ENCODE measurements at regions not wholly inside any gene's neighbourhood (a gene's known extent, or its start where the extent isn't known, plus 50 kb on each side); places are given as distances from the start of the nearest gene placed in this dataset.

DNA sequence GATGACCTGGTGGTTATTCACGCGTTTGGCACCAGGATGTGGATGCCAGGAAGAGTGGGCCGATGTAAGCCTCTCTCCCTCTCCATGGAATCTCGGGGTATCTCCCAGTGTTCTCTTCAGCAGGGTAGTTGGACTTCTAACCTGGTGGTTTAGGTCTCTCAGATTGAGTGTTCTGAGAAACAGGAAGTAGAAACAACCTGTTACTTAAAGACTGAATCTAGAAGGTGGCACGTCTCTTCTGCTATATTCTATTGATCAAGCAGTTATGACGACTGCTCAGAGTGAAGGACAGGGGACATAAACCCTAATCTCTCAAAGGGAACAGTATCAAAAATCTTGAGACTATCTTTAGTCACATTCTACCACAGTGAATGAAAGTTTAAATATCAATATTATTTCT lies 918.7 kb upstream of the PIK3C3 start:
- Histone ChIP-seq H3K79me2 (ENCODE audit: low read length) (no peaks in the 10 kb centered on the region), H4K20me1 (ENCODE audit: low read length) (no peaks in the 10 kb centered on the region), H3K9ac (ENCODE audit: low read length) (no peak overlapping the region), H3K27ac (ENCODE audit: low read length) (no peak overlapping the region), H2AFZ (ENCODE audit: low read length) (no peak overlapping the region), H3K4me1 (ENCODE audit: insufficient read depth, low read length) (no peaks in the 10 kb centered on the region), H3K4me2 (ENCODE audit: low read length) (no peak overlapping the region), H3F3A (ENCODE audit: low read length, unreplicated experiment) (no peaks in the 10 kb centered on the region), H3K9me3 (ENCODE audit: low read length) (no peaks in the 10 kb centered on the region), H3K4me3 (ENCODE audit: low read length) (no peak overlapping the region), H3K36me3 (ENCODE audit: low read depth, low read length) (no peaks in the 10 kb centered on the region), H3K9me2 (replicated peaks; ENCODE audit: low read length) (no peaks in the 10 kb centered on the region), H3K27me3 (ENCODE audit: low read length) (no peaks in the 10 kb centered on the region)
- BruUV-seq (replicated peaks): no TSS peak
- DNase-seq (no peak), ATAC-seq (no peak)
- TF ChIP-seq, protein P1, sequence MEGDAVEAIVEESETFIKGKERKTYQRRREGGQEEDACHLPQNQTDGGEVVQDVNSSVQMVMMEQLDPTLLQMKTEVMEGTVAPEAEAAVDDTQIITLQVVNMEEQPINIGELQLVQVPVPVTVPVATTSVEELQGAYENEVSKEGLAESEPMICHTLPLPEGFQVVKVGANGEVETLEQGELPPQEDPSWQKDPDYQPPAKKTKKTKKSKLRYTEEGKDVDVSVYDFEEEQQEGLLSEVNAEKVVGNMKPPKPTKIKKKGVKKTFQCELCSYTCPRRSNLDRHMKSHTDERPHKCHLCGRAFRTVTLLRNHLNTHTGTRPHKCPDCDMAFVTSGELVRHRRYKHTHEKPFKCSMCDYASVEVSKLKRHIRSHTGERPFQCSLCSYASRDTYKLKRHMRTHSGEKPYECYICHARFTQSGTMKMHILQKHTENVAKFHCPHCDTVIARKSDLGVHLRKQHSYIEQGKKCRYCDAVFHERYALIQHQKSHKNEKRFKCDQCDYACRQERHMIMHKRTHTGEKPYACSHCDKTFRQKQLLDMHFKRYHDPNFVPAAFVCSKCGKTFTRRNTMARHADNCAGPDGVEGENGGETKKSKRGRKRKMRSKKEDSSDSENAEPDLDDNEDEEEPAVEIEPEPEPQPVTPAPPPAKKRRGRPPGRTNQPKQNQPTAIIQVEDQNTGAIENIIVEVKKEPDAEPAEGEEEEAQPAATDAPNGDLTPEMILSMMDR (conservative IDR thresholded peaks at IDR 0.05; ENCODE audit: low read depth, low read length): no peak
- TF ChIP-seq EZH2 (IDR thresholded peaks at IDR 0.05; ENCODE audit: low read length, unreplicated experiment): no peak
- no peak for TF ChIP-seq EZH2phosphoT487 (IDR thresholded peaks at IDR 0.05; ENCODE audit: borderline replicate concordance, low read length)
- POLR2A ChIA-PET (ENCODE audit: unreplicated experiment): no interaction called here
- intact Hi-C loops (cut with micrococcal nuclease): no loop called here
- CTCF ChIA-PET: no interaction called here

DNA sequence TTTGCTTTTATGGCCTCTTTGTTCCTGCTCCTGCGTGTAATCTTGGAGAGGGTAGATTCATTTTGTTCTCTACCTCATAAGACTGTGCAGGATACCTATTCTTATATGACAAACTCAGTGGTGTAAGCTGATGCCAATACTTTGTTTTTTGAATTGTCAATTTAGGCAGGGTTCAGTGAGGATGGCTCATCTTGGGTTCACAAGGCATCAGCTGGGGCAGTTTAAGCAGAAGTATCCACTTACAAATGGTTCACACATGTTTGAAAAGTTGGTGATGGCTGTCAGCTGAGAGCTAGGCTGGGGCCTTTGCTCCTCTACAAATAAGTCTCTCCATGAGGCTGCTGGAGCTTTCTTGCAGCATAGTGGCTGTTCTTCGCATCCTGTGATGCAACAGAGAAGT lies 920.6 kb upstream of the PIK3C3 start:
- Histone ChIP-seq H3K4me3 (ENCODE audit: low read length) (no peak overlapping the region), H2AFZ (ENCODE audit: low read length) (no peak overlapping the region), H3K9ac (ENCODE audit: low read length) (no peak overlapping the region), H3F3A (ENCODE audit: low read length, unreplicated experiment) (no peaks in the 10 kb centered on the region), H3K9me3 (ENCODE audit: low read length) (no peaks in the 10 kb centered on the region), H3K9me2 (replicated peaks; ENCODE audit: low read length) (no peaks in the 10 kb centered on the region), H4K20me1 (ENCODE audit: low read length) (no peaks in the 10 kb centered on the region), H3K27me3 (ENCODE audit: low read length) (no peaks in the 10 kb centered on the region), H3K4me1 (ENCODE audit: insufficient read depth, low read length) (no peaks in the 10 kb centered on the region), H3K36me3 (ENCODE audit: low read depth, low read length) (no peaks in the 10 kb centered on the region), H3K4me2 (ENCODE audit: low read length) (no peak overlapping the region), H3K79me2 (ENCODE audit: low read length) (no peaks in the 10 kb centered on the region), H3K27ac (ENCODE audit: low read length) (no peak overlapping the region)
- intact Hi-C loops (cut with micrococcal nuclease): no loop called here
- ATAC-seq: peak; percentile 43
- CTCF ChIA-PET: no interaction called here
- TF ChIP-seq EZH2phosphoT487 (IDR thresholded peaks at IDR 0.05; ENCODE audit: borderline replicate concordance, low read length) (no peak), EZH2 (IDR thresholded peaks at IDR 0.05; ENCODE audit: low read length, unreplicated experiment) (no peak)
- TF ChIP-seq, protein P1 (conservative IDR thresholded peaks at IDR 0.05; ENCODE audit: low read depth, low read length): no peak
- POLR2A ChIA-PET (ENCODE audit: unreplicated experiment): no interaction called here
- no TSS peak for BruUV-seq (replicated peaks)
- DNase-seq: no peak

DNA sequence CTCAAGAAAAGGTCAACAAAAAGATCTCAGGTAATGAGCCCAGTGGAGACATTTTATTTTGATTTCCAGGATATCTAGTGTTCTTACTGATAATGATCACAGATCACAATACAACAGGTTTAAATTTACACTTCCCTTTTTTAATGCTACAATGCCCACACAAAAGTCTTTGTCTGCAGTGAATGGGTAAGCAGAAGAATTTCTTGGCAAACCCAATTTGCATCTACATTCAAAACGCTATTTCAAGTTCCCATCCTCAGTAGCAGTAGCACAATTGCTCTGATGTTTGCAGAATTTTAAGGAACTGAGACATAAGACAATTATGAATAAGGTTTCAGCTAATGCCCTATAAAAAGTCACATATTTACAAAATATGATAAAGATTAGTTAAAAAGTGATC lies 929.4 kb upstream of the PIK3C3 start:
- CTCF ChIA-PET: no interaction called here
- Histone ChIP-seq H3K27me3 (ENCODE audit: low read length) (no peaks in the 10 kb centered on the region), H4K20me1 (ENCODE audit: low read length) (no peaks in the 10 kb centered on the region), H3K4me2 (ENCODE audit: low read length) (no peak overlapping the region), H3K9me2 (replicated peaks; ENCODE audit: low read length) (no peaks in the 10 kb centered on the region), H2AFZ (ENCODE audit: low read length) (no peak overlapping the region), H3K27ac (ENCODE audit: low read length) (no peak overlapping the region), H3K79me2 (ENCODE audit: low read length) (no peaks in the 10 kb centered on the region), H3K9me3 (ENCODE audit: low read length) (no peaks in the 10 kb centered on the region), H3F3A (ENCODE audit: low read length, unreplicated experiment) (no peaks in the 10 kb centered on the region), H3K9ac (ENCODE audit: low read length) (no peak overlapping the region), H3K4me3 (ENCODE audit: low read length) (no peak overlapping the region), H3K4me1 (ENCODE audit: insufficient read depth, low read length) (no peaks in the 10 kb centered on the region), H3K36me3 (ENCODE audit: low read depth, low read length) (no peaks in the 10 kb centered on the region)
- POLR2A ChIA-PET (ENCODE audit: unreplicated experiment): no interaction called here
- ATAC-seq (no peak), DNase-seq (no peak)
- TF ChIP-seq, protein P1 (conservative IDR thresholded peaks at IDR 0.05; ENCODE audit: low read depth, low read length): no peak
- TF ChIP-seq EZH2 (IDR thresholded peaks at IDR 0.05; ENCODE audit: low read length, unreplicated experiment) (no peak), EZH2phosphoT487 (IDR thresholded peaks at IDR 0.05; ENCODE audit: borderline replicate concordance, low read length) (no peak)
- BruUV-seq (replicated peaks): no TSS peak
- intact Hi-C loops (cut with micrococcal nuclease): no loop called here
